ENCODE measurements at regions not wholly inside any gene's neighbourhood (a gene's known extent, or its start where the extent isn't known, plus 50 kb on each side); places are given as distances from the start of the nearest gene placed in this dataset.

GRCh38 chr2:122446761-122447160 lies 691.3 kb downstream of the TSN start:
- Histone ChIP-seq H4K20me1 (ENCODE audit: insufficient read depth) (no peaks in the 10 kb centered on the region), H3F3A (ENCODE audit: insufficient read depth) (no peaks in the 10 kb centered on the region), H3K9me2 (ENCODE audit: insufficient read depth) (no peaks in the 10 kb centered on the region), H3K9ac (no peak overlapping the region), H3K4me2 (ENCODE audit: unreplicated experiment) (no peak overlapping the region), H3K36me3 (ENCODE audit: low read depth) (no peaks in the 10 kb centered on the region), H3K9me3 (ENCODE audit: low read depth) (no peaks in the 10 kb centered on the region), H3K79me2 (ENCODE audit: insufficient read depth) (no peaks in the 10 kb centered on the region), H3K27ac (no peak overlapping the region), H3K27me3 (replicated peaks; ENCODE audit: insufficient read depth) (no peaks in the 10 kb centered on the region), H3K4me1 (ENCODE audit: insufficient read depth) (no peaks in the 10 kb centered on the region), H2AFZ (no peak overlapping the region), H3K4me3 (no peak overlapping the region)
- no peak for TF ChIP-seq EZH2phosphoT487 (IDR thresholded peaks at IDR 0.05; ENCODE audit: insufficient read depth, low read depth)
- TF ChIP-seq EZH2 (IDR thresholded peaks at IDR 0.05; ENCODE audit: insufficient read depth, poor library complexity, severe bottlenecking): no peak
- no peak for DNase-seq
- WGBS, 2 experiments (ENCODE audit: low coverage in 1 of 2, low lambda C conversion rate in 2 of 2, missing lambda C conversion rate in 2 of 2): 45 to 48% methylated on average over 4 of the region's 4 CpGs
- in situ Hi-C loops (cut with MboI): no loop called here

GRCh38 chr2:122447237-122447636 lies 691.8 kb downstream of the TSN start:
- no peak overlapping the region for H3K4me2 ChIP-seq (ENCODE audit: unreplicated experiment)
- no peak overlapping the region for H3K9ac ChIP-seq
- H3K79me2 ChIP-seq (ENCODE audit: insufficient read depth): no peaks in the 10 kb centered on the region
- WGBS, 2 experiments (ENCODE audit: low coverage in 1 of 2, low lambda C conversion rate in 2 of 2, missing lambda C conversion rate in 2 of 2): 58 to 60% methylated on average over 2 of the region's 2 CpGs
- no peak overlapping the region for H3K27ac ChIP-seq
- H3K9me3 ChIP-seq (ENCODE audit: low read depth): no peaks in the 10 kb centered on the region
- no peaks in the 10 kb centered on the region for H3F3A ChIP-seq (ENCODE audit: insufficient read depth)
- H3K36me3 ChIP-seq (ENCODE audit: low read depth): no peaks in the 10 kb centered on the region
- no peaks in the 10 kb centered on the region for H4K20me1 ChIP-seq (ENCODE audit: insufficient read depth)
- no peak for DNase-seq
- H2AFZ ChIP-seq: no peak overlapping the region
- in situ Hi-C loops (cut with MboI): no loop called here
- no peak overlapping the region for H3K4me3 ChIP-seq
- TF ChIP-seq EZH2 (IDR thresholded peaks at IDR 0.05; ENCODE audit: insufficient read depth, poor library complexity, severe bottlenecking): no peak
- no peaks in the 10 kb centered on the region for H3K27me3 ChIP-seq (replicated peaks; ENCODE audit: insufficient read depth)
- no peaks in the 10 kb centered on the region for H3K9me2 ChIP-seq (ENCODE audit: insufficient read depth)
- no peaks in the 10 kb centered on the region for H3K4me1 ChIP-seq (ENCODE audit: insufficient read depth)

- Histone ChIP-seq H3K27ac (no peak overlapping the region), H3K79me2 (ENCODE audit: insufficient read depth) (no peaks in the 10 kb centered on the region), H4K20me1 (ENCODE audit: insufficient read depth) (no peaks in the 10 kb centered on the region), H3K9me3 (ENCODE audit: low read depth) (no peaks in the 10 kb centered on the region), H3F3A (ENCODE audit: insufficient read depth) (no peaks in the 10 kb centered on the region), H3K4me2 (ENCODE audit: unreplicated experiment) (no peak overlapping the region), H3K36me3 (ENCODE audit: low read depth) (no peaks in the 10 kb centered on the region), H2AFZ (no peak overlapping the region), H3K27me3 (replicated peaks; ENCODE audit: insufficient read depth) (no peaks in the 10 kb centered on the region), H3K9ac (no peak overlapping the region), H3K4me1 (ENCODE audit: insufficient read depth) (no peaks in the 10 kb centered on the region), H3K4me3 (no peak overlapping the region), H3K9me2 (ENCODE audit: insufficient read depth) (no peaks in the 10 kb centered on the region)
- 33 to 44% methylated on average over 4 of the region's 4 CpGs for WGBS, 2 experiments (ENCODE audit: low coverage in 1 of 2, low lambda C conversion rate in 2 of 2, missing lambda C conversion rate in 2 of 2)
- in situ Hi-C loops (cut with MboI): loop anchor here (10.0 kb wide), 1 partner anchor 466 kb away; no protein-coding TSS in a partner anchor
- TF ChIP-seq EZH2phosphoT487 (IDR thresholded peaks at IDR 0.05; ENCODE audit: insufficient read depth, low read depth) (no peak), EZH2 (IDR thresholded peaks at IDR 0.05; ENCODE audit: insufficient read depth, poor library complexity, severe bottlenecking) (no peak)
- peak; percentile 64 for DNase-seq
Measured at GRCh38 chr2:122451040-122451439, 695.6 kb downstream of the TSN start.

GRCh38 chr2:122451697-122452096 lies 696.2 kb downstream of the TSN start:
- no peaks in the 10 kb centered on the region for H3K9me3 ChIP-seq (ENCODE audit: low read depth)
- 20 to 47% methylated on average over 1 of the region's 1 CpG for WGBS, 2 experiments (ENCODE audit: low coverage in 1 of 2, low lambda C conversion rate in 2 of 2, missing lambda C conversion rate in 2 of 2)
- H3K4me3 ChIP-seq: no peak overlapping the region
- in situ Hi-C loops (cut with MboI): loop anchor here (10.0 kb wide), 1 partner anchor 467 kb away; no protein-coding TSS in a partner anchor
- no peak for DNase-seq
- TF ChIP-seq EZH2 (IDR thresholded peaks at IDR 0.05; ENCODE audit: insufficient read depth, poor library complexity, severe bottlenecking): no peak
- no peak for TF ChIP-seq EZH2phosphoT487 (IDR thresholded peaks at IDR 0.05; ENCODE audit: insufficient read depth, low read depth)
- no peaks in the 10 kb centered on the region for H3K9me2 ChIP-seq (ENCODE audit: insufficient read depth)
- H3K27me3 ChIP-seq (replicated peaks; ENCODE audit: insufficient read depth): no peaks in the 10 kb centered on the region
- no peaks in the 10 kb centered on the region for H3K36me3 ChIP-seq (ENCODE audit: low read depth)
- H3K4me2 ChIP-seq (ENCODE audit: unreplicated experiment): no peak overlapping the region
- H3K9ac ChIP-seq: no peak overlapping the region
- no peaks in the 10 kb centered on the region for H3F3A ChIP-seq (ENCODE audit: insufficient read depth)
- H3K27ac ChIP-seq: no peak overlapping the region
- no peaks in the 10 kb centered on the region for H3K4me1 ChIP-seq (ENCODE audit: insufficient read depth)
- no peak overlapping the region for H2AFZ ChIP-seq
- H4K20me1 ChIP-seq (ENCODE audit: insufficient read depth): no peaks in the 10 kb centered on the region
- H3K79me2 ChIP-seq (ENCODE audit: insufficient read depth): no peaks in the 10 kb centered on the region

GRCh38 chr2:122469147-122469546 lies 713.7 kb downstream of the TSN start:
- Histone ChIP-seq H3F3A (ENCODE audit: insufficient read depth) (no peaks in the 10 kb centered on the region), H3K9me2 (ENCODE audit: insufficient read depth) (no peaks in the 10 kb centered on the region), H2AFZ (no peak overlapping the region), H3K27me3 (replicated peaks; ENCODE audit: insufficient read depth) (no peaks in the 10 kb centered on the region), H3K4me2 (ENCODE audit: unreplicated experiment) (no peak overlapping the region), H3K27ac (no peak overlapping the region), H3K79me2 (ENCODE audit: insufficient read depth) (no peaks in the 10 kb centered on the region), H3K9me3 (ENCODE audit: low read depth) (no peaks in the 10 kb centered on the region), H4K20me1 (ENCODE audit: insufficient read depth) (no peaks in the 10 kb centered on the region), H3K36me3 (ENCODE audit: low read depth) (no peaks in the 10 kb centered on the region), H3K9ac (no peak overlapping the region), H3K4me3 (no peak overlapping the region), H3K4me1 (ENCODE audit: insufficient read depth) (no peaks in the 10 kb centered on the region)
- 37 to 45% methylated on average over 5 of the region's 5 CpGs for WGBS, 2 experiments (ENCODE audit: low coverage in 1 of 2, low lambda C conversion rate in 2 of 2, missing lambda C conversion rate in 2 of 2)
- in situ Hi-C loops (cut with MboI): no loop called here
- TF ChIP-seq EZH2 (IDR thresholded peaks at IDR 0.05; ENCODE audit: insufficient read depth, poor library complexity, severe bottlenecking): no peak
- TF ChIP-seq EZH2phosphoT487 (IDR thresholded peaks at IDR 0.05; ENCODE audit: insufficient read depth, low read depth): no peak
- no peak for DNase-seq
